ENCODE measurements at regions not wholly inside any gene's neighbourhood (a gene's known extent, or its start where the extent isn't known, plus 50 kb on each side); places are given as distances from the start of the nearest gene placed in this dataset.

GRCh38 chr4:13196721-13197120, 287.4 kb downstream of the RAB28 start:
- H3K36me3 Mint-ChIP-seq = peaks cover 5 to 12% of the 10 kb centered on the region in 2 donors
- no peaks in the 10 kb centered on the region for H3K4me1 Mint-ChIP-seq
- no peak for ATAC-seq (ENCODE audit: low read depth in 2 of 2)
- H3K4me3 Mint-ChIP-seq = no peak overlapping the region
- no peak overlapping the region for H3K27ac Mint-ChIP-seq
- no peaks in the 10 kb centered on the region for H3K27me3 Mint-ChIP-seq
- no peak for DNase-seq
- peaks cover 0 to 7% (median 3%) of the 10 kb centered on the region in 7 donors for H3K9me3 Mint-ChIP-seq

DNA sequence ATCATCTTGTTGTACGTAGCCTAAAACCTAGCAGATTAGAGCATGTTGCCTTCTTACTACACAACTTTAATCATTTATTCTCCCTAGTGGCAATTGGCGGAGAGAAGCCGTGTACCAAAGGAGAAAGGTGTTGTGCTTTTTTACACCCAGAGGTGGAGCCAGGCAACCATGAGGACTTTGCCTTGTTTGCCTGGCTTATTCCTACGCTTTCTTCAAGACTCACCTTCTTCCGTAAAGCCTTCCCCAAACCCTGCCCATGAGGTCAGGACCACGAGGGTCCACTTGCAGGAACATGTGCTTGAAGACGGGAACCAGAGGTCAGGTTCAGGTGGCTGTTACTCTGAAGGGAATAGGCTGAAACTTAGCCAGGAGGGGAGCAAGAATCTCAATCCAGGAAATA, 290.5 kb downstream of the RAB28 start:
- Mint-ChIP-seq H3K27me3 (no peaks in the 10 kb centered on the region), H3K36me3 (peaks cover 5 to 12% of the 10 kb centered on the region in 2 donors), H3K27ac (peak overlapping the region in 1 of 6 donors; percentile 36), H3K4me1 (no peaks in the 10 kb centered on the region), H3K4me3 (no peak overlapping the region), H3K9me3 (peaks cover 0 to 7% (median 3%) of the 10 kb centered on the region in 7 donors)
- ATAC-seq (ENCODE audit: low read depth in 2 of 2) (no peak), DNase-seq (no peak)

- Mint-ChIP-seq H3K36me3 (peaks cover 5 to 22% of the 10 kb centered on the region in 2 donors), H3K27ac (no peak overlapping the region), H3K9me3 (peaks cover 0 to 18% (median 6%) of the 10 kb centered on the region in 7 donors), H3K4me3 (no peak overlapping the region), H3K4me1 (no peaks in the 10 kb centered on the region), H3K27me3 (peaks cover 0 to 7% (median 0%) of the 10 kb centered on the region in 3 donors)
- no peak for DNase-seq
- no peak for ATAC-seq (ENCODE audit: low read depth in 2 of 2)
These were observed 293.9 kb downstream of the RAB28 start for GRCh38 chr4:13190093-13190721.

- DNase-seq = no peak
- ATAC-seq (ENCODE audit: low read depth in 2 of 2) = no peak
- H3K4me1 Mint-ChIP-seq = no peaks in the 10 kb centered on the region
- peaks cover 0 to 9% of the 10 kb centered on the region in 2 donors for H3K36me3 Mint-ChIP-seq
- peaks cover 0 to 7% (median 0%) of the 10 kb centered on the region in 3 donors for H3K27me3 Mint-ChIP-seq
- H3K27ac Mint-ChIP-seq = no peak overlapping the region
- H3K9me3 Mint-ChIP-seq = peaks cover 0 to 10% (median 5%) of the 10 kb centered on the region in 7 donors
- no peak overlapping the region for H3K4me3 Mint-ChIP-seq
These were observed 299.9 kb downstream of the RAB28 start for GRCh38 chr4:13184199-13184598.

- H3K9me3 Mint-ChIP-seq = peaks cover 0 to 10% (median 2%) of the 10 kb centered on the region in 7 donors
- no peaks in the 10 kb centered on the region for H3K4me1 Mint-ChIP-seq
- no peak for DNase-seq
- H3K36me3 Mint-ChIP-seq = no peaks in the 10 kb centered on the region
- H3K27me3 Mint-ChIP-seq = no peaks in the 10 kb centered on the region
- H3K27ac Mint-ChIP-seq = no peak overlapping the region
- no peak for ATAC-seq (ENCODE audit: low read depth in 2 of 2)
- no peak overlapping the region for H3K4me3 Mint-ChIP-seq
These were observed 302.0 kb downstream of the RAB28 start for GRCh38 chr4:13182133-13182532.

- Mint-ChIP-seq H3K4me3 (no peak overlapping the region), H3K27ac (no peak overlapping the region), H3K4me1 (no peaks in the 10 kb centered on the region), H3K36me3 (no peaks in the 10 kb centered on the region), H3K27me3 (no peaks in the 10 kb centered on the region), H3K9me3 (peaks cover 0 to 8% (median 2%) of the 10 kb centered on the region in 7 donors)
- DNase-seq = no peak
- no peak for ATAC-seq (ENCODE audit: low read depth in 2 of 2)
These were observed 302.5 kb downstream of the RAB28 start for GRCh38 chr4:13181681-13182080.

DNA sequence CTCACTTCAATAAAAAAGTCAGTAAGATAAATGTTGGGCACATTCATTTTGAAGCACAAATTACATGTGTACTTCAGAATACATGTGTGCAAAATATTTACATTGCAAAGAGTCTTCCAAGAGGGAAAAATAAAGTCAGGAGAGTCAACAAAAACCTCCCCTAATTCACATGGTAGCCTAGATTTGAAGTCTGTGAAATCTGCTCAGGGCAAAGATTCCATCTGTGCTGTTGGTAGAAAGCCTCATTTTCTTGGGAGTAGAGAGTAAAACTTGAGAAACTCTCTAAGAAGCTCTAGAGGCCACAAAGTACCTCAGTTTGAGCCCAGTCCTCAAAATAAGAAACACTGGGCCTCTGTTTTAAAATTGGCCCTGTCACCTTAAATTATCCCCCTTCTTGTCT, 303.4 kb downstream of the RAB28 start:
- H3K4me1 Mint-ChIP-seq = no peaks in the 10 kb centered on the region
- H3K27me3 Mint-ChIP-seq = no peaks in the 10 kb centered on the region
- ATAC-seq (ENCODE audit: low read depth in 2 of 2) = no peak
- no peak overlapping the region for H3K27ac Mint-ChIP-seq
- H3K9me3 Mint-ChIP-seq = peaks cover 0 to 5% (median 2%) of the 10 kb centered on the region in 7 donors
- H3K36me3 Mint-ChIP-seq = no peaks in the 10 kb centered on the region
- DNase-seq = no peak
- H3K4me3 Mint-ChIP-seq = no peak overlapping the region

- no peak for ATAC-seq (ENCODE audit: low read depth in 2 of 2)
- H3K9me3 Mint-ChIP-seq = peaks cover 0 to 1% (median 0%) of the 10 kb centered on the region in 7 donors
- no peak overlapping the region for H3K4me3 Mint-ChIP-seq
These were observed 305.5 kb downstream of the RAB28 start for GRCh38 chr4:13178621-13179020.

DNA sequence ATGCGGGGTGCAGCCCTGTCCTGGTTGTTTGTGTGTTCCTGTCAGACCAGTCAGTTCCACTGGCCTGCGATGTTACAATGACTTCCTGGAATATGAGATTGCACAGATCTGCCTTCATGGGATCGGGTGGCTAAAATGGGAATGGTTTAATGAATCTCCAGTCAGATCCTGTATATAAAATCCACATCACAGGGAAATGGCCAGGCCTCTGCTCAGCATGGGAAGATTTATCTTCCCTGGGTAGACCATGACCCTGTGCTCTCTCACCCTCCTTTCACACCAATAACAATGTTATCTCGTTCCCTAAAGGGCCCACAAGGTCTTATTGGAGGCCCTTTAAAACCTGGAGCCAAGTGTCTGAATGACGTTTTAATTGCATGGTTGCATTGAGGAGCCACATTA, 307.4 kb downstream of the RAB28 start:
- ATAC-seq (ENCODE audit: low read depth in 2 of 2) = no peak
- H3K4me3 Mint-ChIP-seq = no peak overlapping the region
- H3K4me1 Mint-ChIP-seq = no peaks in the 10 kb centered on the region
- H3K27me3 Mint-ChIP-seq = no peaks in the 10 kb centered on the region
- no peaks in the 10 kb centered on the region for H3K36me3 Mint-ChIP-seq
- H3K9me3 Mint-ChIP-seq = no peaks in the 10 kb centered on the region
- no peak overlapping the region for H3K27ac Mint-ChIP-seq
- no peak for DNase-seq

More at GRCh38 chr4:13178621-13179020, 305.5 kb downstream of the RAB28 start:
- Mint-ChIP-seq H3K4me1 (no peaks in the 10 kb centered on the region), H3K27me3 (no peaks in the 10 kb centered on the region), H3K27ac (no peak overlapping the region), H3K36me3 (no peaks in the 10 kb centered on the region)
- no peak for DNase-seq

GRCh38 chr4:13174926-13175325, 309.2 kb downstream of the RAB28 start:
- no peak overlapping the region for H3K4me3 Mint-ChIP-seq
- DNase-seq (no peak), ATAC-seq (ENCODE audit: low read depth in 2 of 2) (no peak)
- H3K27ac Mint-ChIP-seq = no peak overlapping the region
- H3K9me3 Mint-ChIP-seq = no peaks in the 10 kb centered on the region
- no peaks in the 10 kb centered on the region for H3K27me3 Mint-ChIP-seq
- no peaks in the 10 kb centered on the region for H3K4me1 Mint-ChIP-seq
- no peaks in the 10 kb centered on the region for H3K36me3 Mint-ChIP-seq

- no peaks in the 10 kb centered on the region for H3K36me3 Mint-ChIP-seq
These were observed 310.1 kb downstream of the RAB28 start for GRCh38 chr4:13174001-13174400.

GRCh38 chr4:13171292-13172057, 312.7 kb downstream of the RAB28 start:
- no peak overlapping the region for H3K4me3 Mint-ChIP-seq
- no peaks in the 10 kb centered on the region for H3K36me3 Mint-ChIP-seq
- H3K9me3 Mint-ChIP-seq = no peaks in the 10 kb centered on the region
- H3K4me1 Mint-ChIP-seq = no peaks in the 10 kb centered on the region
- ATAC-seq (ENCODE audit: low read depth in 2 of 2) = no peak
- H3K27me3 Mint-ChIP-seq = no peaks in the 10 kb centered on the region
- DNase-seq = no peak
- H3K27ac Mint-ChIP-seq = no peak overlapping the region

More at GRCh38 chr4:13174001-13174400, 310.1 kb downstream of the RAB28 start:
- no peaks in the 10 kb centered on the region for H3K4me1 Mint-ChIP-seq
- ATAC-seq (ENCODE audit: low read depth in 2 of 2) (no peak), DNase-seq (no peak)
- no peaks in the 10 kb centered on the region for H3K27me3 Mint-ChIP-seq
- H3K27ac Mint-ChIP-seq = no peak overlapping the region
- H3K9me3 Mint-ChIP-seq = no peaks in the 10 kb centered on the region
- no peak overlapping the region for H3K4me3 Mint-ChIP-seq

DNA sequence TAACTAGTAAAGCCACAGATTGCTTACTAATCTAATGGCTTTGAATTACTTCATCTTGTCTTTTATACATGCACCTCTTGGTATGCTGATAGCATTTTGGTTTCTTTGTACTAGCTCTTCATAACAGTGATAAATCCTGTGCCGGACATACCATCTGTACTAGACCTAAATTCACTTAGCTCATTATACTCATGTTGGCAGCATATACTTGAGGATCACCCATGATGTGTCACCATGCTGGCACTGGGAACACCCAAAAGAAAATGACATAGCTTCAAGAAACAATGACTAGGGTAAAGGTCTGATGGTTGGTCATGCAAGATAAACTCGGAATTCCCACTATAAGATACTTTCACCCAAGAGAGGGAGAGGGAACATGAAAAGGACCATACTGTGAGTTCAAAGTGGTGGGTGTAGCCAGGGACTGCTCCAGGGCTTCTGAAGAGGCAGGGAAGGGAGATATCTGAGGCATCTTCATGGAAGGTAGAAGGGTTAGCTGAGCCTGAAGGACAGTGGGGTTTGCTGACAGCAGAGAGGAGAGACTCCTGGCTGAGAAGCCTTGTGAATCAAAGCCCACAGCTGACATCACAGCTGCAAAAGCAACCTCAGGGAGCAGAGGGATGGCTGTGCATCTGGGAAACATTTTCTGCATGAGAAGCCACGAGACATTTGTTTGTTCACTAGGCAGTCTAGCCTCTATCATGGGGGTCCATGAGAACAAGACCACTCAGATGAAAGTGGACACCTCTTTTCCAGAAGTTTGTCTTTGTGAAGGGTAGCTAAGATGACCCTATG, 314.2 kb downstream of the RAB28 start:
- Mint-ChIP-seq H3K4me1 (no peaks in the 10 kb centered on the region), H3K27me3 (no peaks in the 10 kb centered on the region), H3K27ac (no peak overlapping the region), H3K9me3 (no peaks in the 10 kb centered on the region), H3K4me3 (no peak overlapping the region), H3K36me3 (no peaks in the 10 kb centered on the region)
- DNase-seq (no peak), ATAC-seq (ENCODE audit: low read depth in 2 of 2) (no peak)

- DNase-seq (no peak), ATAC-seq (ENCODE audit: low read depth in 2 of 2) (no peak)
- no peaks in the 10 kb centered on the region for H3K9me3 Mint-ChIP-seq
- no peaks in the 10 kb centered on the region for H3K4me1 Mint-ChIP-seq
- H3K4me3 Mint-ChIP-seq = no peak overlapping the region
- no peaks in the 10 kb centered on the region for H3K27me3 Mint-ChIP-seq
- H3K36me3 Mint-ChIP-seq = no peaks in the 10 kb centered on the region
- H3K27ac Mint-ChIP-seq = no peak overlapping the region
These were observed 315.8 kb downstream of the RAB28 start for GRCh38 chr4:13168326-13168725.
